Fibroblast of lung (primary cell): ENCODE measurements at regions not wholly inside any gene's neighbourhood (a gene's known extent, or its start where the extent isn't known, plus 50 kb on each side); places are given as distances from the start of the nearest gene placed in this dataset.

Experiments
- EZH2 ChIP-seq: IDR thresholded peaks from 2 replicates; pipeline ENCODE4 v1.5.1; 2012; ENCODE audit warnings: low read length, control low read depth, mild to moderate bottlenecking; ENCODE audit errors: missing control alignments
- TF ChIP-seq, protein P1 (sequence below), 2 donors: IDR thresholded peaks in 1 of 2; conservative IDR thresholded peaks in 1 of 2; 1 replicate in 1 of 2; 2 replicates in 1 of 2; pipeline ENCODE4 v1.5.1; 2011 to 2012; ENCODE audit warnings: low read length in 2 of 2, control low read depth in 1 of 2, inconsistent platforms in 1 of 2, low read depth in 1 of 2, mild to moderate bottlenecking in 1 of 2

DNA sequence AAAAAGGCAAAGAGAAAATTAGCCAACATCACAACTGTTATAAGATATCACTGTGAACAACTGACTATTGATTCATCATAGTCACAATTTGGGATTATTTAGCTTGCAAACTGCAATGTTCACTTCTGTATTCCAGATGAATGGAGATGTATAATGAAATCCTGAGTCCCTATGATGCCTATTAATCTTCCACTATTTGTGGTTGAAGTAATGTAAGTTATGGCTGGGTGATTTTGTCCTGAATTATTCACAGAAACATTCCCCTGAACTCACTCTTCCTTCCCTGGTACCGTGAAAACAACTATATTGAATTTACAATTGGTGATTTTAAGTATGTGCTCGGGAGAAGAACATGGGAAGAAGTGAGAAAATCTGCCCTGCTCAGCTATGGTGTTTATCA, 50.8 kb upstream of the NPFFR2 start:
- TF ChIP-seq, protein P1, sequence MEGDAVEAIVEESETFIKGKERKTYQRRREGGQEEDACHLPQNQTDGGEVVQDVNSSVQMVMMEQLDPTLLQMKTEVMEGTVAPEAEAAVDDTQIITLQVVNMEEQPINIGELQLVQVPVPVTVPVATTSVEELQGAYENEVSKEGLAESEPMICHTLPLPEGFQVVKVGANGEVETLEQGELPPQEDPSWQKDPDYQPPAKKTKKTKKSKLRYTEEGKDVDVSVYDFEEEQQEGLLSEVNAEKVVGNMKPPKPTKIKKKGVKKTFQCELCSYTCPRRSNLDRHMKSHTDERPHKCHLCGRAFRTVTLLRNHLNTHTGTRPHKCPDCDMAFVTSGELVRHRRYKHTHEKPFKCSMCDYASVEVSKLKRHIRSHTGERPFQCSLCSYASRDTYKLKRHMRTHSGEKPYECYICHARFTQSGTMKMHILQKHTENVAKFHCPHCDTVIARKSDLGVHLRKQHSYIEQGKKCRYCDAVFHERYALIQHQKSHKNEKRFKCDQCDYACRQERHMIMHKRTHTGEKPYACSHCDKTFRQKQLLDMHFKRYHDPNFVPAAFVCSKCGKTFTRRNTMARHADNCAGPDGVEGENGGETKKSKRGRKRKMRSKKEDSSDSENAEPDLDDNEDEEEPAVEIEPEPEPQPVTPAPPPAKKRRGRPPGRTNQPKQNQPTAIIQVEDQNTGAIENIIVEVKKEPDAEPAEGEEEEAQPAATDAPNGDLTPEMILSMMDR (conservative IDR thresholded peaks at IDR 0.05 in 1 of 2, IDR thresholded peaks at IDR 0.05 in 1 of 2; ENCODE audit: low read depth in 1 of 2, low read length in 2 of 2) = no peak
- no peak for TF ChIP-seq EZH2
